B cell (primary cell): ENCODE measurements at regions not wholly inside any gene's neighbourhood (a gene's known extent, or its start where the extent isn't known, plus 50 kb on each side); places are given as distances from the start of the nearest gene placed in this dataset.

Experiments
- CTCF ChIP-seq: fragments of 200-600 bp; IDR thresholded peaks from one replicate; pipeline ENCODE4 v1.8.0; 2022; ENCODE audit warnings: antibody characterized with exemption, mild to moderate bottlenecking
- EZH2 ChIP-seq: IDR thresholded peaks from 2 replicates; pipeline ENCODE4 v1.6.1; 2012; ENCODE audit warnings: borderline replicate concordance, low read depth, mild to moderate bottlenecking, moderate library complexity, low read length; ENCODE audit not compliant: insufficient read depth, poor library complexity, severe bottlenecking

GRCh38 chr3:161744366-161744765 lies 247.8 kb downstream of the OTOL1 start:
- no peak for TF ChIP-seq CTCF
- TF ChIP-seq EZH2, result no peak
